ENCODE measurements at regions not wholly inside any gene's neighbourhood (a gene's known extent, or its start where the extent isn't known, plus 50 kb on each side); places are given as distances from the start of the nearest gene placed in this dataset.

GRCh38 chr5:23963449-23963848, 456.0 kb downstream of the PRDM9 start:
- intact Hi-C loops (cut with DNase I; ENCODE audit: low total_unique reads), result no loop called here
- in situ Hi-C loops (cut with MboI; ENCODE audit: low sequenced_read_pairs in 4 of 4), result no loop called here
- no peaks in the 10 kb centered on the region for H3K27me3 ChIP-seq
- DNase-seq (no peak), ATAC-seq (no peak)
- H3K27ac ChIP-seq, result no peak overlapping the region
- TF ChIP-seq POLR2A (IDR thresholded peaks at IDR 0.05) (no peak), CTCF (IDR thresholded peaks at IDR 0.05 in 4 of 5, conservative IDR thresholded peaks at IDR 0.05 in 1 of 5) (no peak)
- no peaks in the 10 kb centered on the region for H3K9me3 ChIP-seq
- H3K4me1 ChIP-seq, result no peaks in the 10 kb centered on the region
- no peak overlapping the region for H3K4me3 ChIP-seq
- H3K36me3 ChIP-seq, result no peaks in the 10 kb centered on the region

DNA sequence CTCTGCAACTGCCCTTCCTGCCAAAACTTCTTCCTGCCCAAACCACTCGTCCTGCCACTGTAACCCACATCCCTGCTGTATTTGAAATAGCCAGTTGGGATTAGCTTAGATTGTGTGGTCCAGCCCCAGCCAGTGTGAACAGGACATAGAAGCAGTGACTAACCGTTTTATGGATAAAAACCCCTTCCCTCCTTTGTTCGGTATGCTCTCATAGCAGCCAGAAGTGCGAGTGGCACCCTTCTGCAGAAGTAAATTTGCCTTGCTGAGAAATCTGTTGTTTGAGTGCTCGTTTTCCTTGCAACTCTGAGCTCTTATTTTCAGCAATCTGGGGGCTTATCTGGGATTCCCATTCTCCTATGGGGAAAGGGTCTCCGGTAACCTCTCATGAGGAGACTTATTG, 470.0 kb downstream of the PRDM9 start:
- ATAC-seq (no peak), DNase-seq (no peak)
- TF ChIP-seq POLR2A (IDR thresholded peaks at IDR 0.05) (no peak), CTCF (IDR thresholded peaks at IDR 0.05 in 4 of 5, conservative IDR thresholded peaks at IDR 0.05 in 1 of 5) (no peak)
- Histone ChIP-seq H3K9me3 (no peaks in the 10 kb centered on the region), H3K4me3 (no peak overlapping the region), H3K4me1 (no peaks in the 10 kb centered on the region), H3K36me3 (no peaks in the 10 kb centered on the region), H3K27ac (no peak overlapping the region), H3K27me3 (no peaks in the 10 kb centered on the region)
- intact Hi-C loops (cut with DNase I; ENCODE audit: low total_unique reads), result no loop called here
- in situ Hi-C loops (cut with MboI; ENCODE audit: low sequenced_read_pairs in 4 of 4), result no loop called here

DNA sequence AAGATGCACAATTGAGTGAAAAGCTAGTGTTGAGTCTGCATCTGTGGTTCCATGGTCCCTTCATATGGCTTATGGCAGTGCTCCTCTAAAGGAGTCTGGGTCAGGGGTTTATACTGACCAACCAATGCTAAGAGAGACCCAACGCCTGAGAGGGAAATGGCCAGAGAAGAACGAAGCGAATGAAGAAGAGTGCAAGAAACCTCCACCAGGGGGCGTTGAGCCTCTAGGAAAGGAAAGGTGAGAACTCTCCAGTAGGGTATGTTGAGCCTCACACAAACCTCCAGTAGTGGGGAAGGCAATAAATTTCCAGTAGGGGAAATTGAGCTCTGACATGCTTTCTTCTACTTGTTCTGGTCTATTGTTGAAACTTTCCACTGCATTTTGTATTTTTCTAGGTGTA, 470.6 kb downstream of the PRDM9 start:
- intact Hi-C loops (cut with DNase I; ENCODE audit: low total_unique reads), result no loop called here
- Histone ChIP-seq H3K27ac (no peak overlapping the region), H3K4me1 (no peaks in the 10 kb centered on the region), H3K27me3 (no peaks in the 10 kb centered on the region), H3K36me3 (no peaks in the 10 kb centered on the region), H3K9me3 (no peaks in the 10 kb centered on the region), H3K4me3 (no peak overlapping the region)
- in situ Hi-C loops (cut with MboI; ENCODE audit: low sequenced_read_pairs in 4 of 4), result no loop called here
- TF ChIP-seq CTCF (IDR thresholded peaks at IDR 0.05 in 4 of 5, conservative IDR thresholded peaks at IDR 0.05 in 1 of 5) (no peak), POLR2A (IDR thresholded peaks at IDR 0.05) (no peak)
- ATAC-seq (no peak), DNase-seq (no peak)

DNA sequence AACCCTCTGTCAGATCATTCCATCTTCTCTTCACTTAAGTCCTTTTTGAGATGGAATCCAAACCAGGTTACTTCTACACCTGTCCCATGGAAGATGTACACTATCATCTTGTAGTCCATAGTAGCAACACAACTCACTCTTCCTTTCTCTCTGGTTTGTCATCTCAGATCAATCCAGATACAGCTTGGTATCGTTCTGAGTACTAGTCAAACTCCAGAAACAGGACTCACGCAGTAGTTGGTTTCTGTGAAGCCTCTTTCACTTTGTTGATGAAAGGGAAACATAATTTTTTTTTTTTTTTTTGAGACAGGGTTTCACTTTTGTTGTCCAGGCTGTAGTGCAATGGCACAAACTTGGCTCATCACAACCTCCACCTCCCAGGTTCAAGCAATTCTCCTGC, 484.0 kb downstream of the PRDM9 start:
- TF ChIP-seq POLR2A (IDR thresholded peaks at IDR 0.05) (no peak), CTCF (IDR thresholded peaks at IDR 0.05 in 4 of 5, conservative IDR thresholded peaks at IDR 0.05 in 1 of 5) (no peak)
- H3K27ac ChIP-seq, result no peak overlapping the region
- DNase-seq (no peak), ATAC-seq (no peak)
- in situ Hi-C loops (cut with MboI; ENCODE audit: low sequenced_read_pairs in 4 of 4), result no loop called here
- H3K4me1 ChIP-seq, result no peaks in the 10 kb centered on the region
- no peaks in the 10 kb centered on the region for H3K9me3 ChIP-seq
- H3K27me3 ChIP-seq, result no peaks in the 10 kb centered on the region
- no peak overlapping the region for H3K4me3 ChIP-seq
- intact Hi-C loops (cut with DNase I; ENCODE audit: low total_unique reads), result no loop called here
- H3K36me3 ChIP-seq, result no peaks in the 10 kb centered on the region

DNA sequence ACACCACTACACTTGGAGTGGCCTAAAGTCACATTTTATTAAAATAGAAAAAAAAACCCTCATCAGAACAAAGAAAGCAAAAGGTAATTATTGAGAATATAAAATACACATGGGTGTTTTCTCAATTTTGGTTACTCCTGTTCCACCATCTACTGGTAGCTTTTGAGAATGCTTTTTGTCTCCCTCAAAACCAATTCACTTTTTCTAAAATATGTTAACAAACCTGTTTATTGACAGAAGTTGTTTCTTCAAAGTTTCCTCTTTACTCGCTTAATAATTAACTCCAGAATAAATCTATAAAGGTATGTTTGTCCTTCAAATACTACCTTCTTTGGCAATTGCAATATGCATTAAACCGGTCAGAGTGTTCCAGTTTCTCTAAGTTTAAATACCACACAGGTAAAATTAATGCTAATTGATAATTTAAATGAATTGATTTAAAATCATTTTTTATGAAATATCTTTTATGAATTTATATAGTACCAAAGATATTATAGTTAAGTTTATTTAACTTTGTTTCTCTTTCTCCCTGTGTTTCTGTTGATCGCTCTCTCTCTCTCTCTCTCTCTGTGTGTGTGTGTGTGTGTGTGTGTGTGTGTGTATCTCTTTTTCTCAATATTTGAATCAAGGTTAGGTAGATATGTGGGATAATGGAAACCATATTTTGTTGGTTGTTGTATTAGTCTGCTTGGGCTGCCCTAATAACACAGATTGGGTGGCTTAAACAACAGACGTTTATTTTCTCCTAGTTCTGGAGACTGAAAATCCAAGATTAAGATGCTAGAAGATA, 487.4 kb downstream of the PRDM9 start:
- Histone ChIP-seq H3K27me3 (no peaks in the 10 kb centered on the region), H3K36me3 (no peaks in the 10 kb centered on the region), H3K4me1 (no peaks in the 10 kb centered on the region), H3K9me3 (no peaks in the 10 kb centered on the region), H3K27ac (no peak overlapping the region), H3K4me3 (no peak overlapping the region)
- TF ChIP-seq CTCF (IDR thresholded peaks at IDR 0.05 in 4 of 5, conservative IDR thresholded peaks at IDR 0.05 in 1 of 5) (no peak), POLR2A (IDR thresholded peaks at IDR 0.05) (no peak)
- DNase-seq (no peak), ATAC-seq (no peak)
- in situ Hi-C loops (cut with MboI; ENCODE audit: low sequenced_read_pairs in 4 of 4) (no loop called here), intact Hi-C loops (cut with DNase I; ENCODE audit: low total_unique reads) (no loop called here)
